ENCODE measurements at regions not wholly inside any gene's neighbourhood (a gene's known extent, or its start where the extent isn't known, plus 50 kb on each side); places are given as distances from the start of the nearest gene placed in this dataset.

- no peaks in the 10 kb centered on the region for H3K4me1 ChIP-seq (ENCODE audit: control insufficient read depth, low read depth, low read length)
- no peak overlapping the region for H2BK5ac ChIP-seq (ENCODE audit: low read length)
- no peak overlapping the region for H3K4me2 ChIP-seq (ENCODE audit: low read length)
- H3K27ac ChIP-seq (ENCODE audit: low read depth, low read length), result no peak overlapping the region
- no CpG with 5 or more reads among the region's 20 CpGs for WGBS (ENCODE audit: extremely low coverage, insufficient coverage, low lambda C conversion rate)
- no peaks in the 10 kb centered on the region for H3K36me3 ChIP-seq (ENCODE audit: control insufficient read depth, insufficient read depth, low read length)
- H3K4ac ChIP-seq (ENCODE audit: low read depth, low read length), result no peak overlapping the region
- DNase-seq, result peak; percentile 59
- H3K9ac ChIP-seq (ENCODE audit: low read length), result no peak overlapping the region
- no peak overlapping the region for H3K18ac ChIP-seq (ENCODE audit: low read length)
- H3K23ac ChIP-seq (ENCODE audit: low read length), result no peak overlapping the region
- H2BK120ac ChIP-seq (ENCODE audit: low read depth, low read length), result no peak overlapping the region
- no peak overlapping the region for H2BK15ac ChIP-seq (replicated peaks; ENCODE audit: low read depth)
- no peak overlapping the region for H2AK5ac ChIP-seq (ENCODE audit: low read length)
- no peaks in the 10 kb centered on the region for H3K79me2 ChIP-seq (ENCODE audit: control insufficient read depth, insufficient read depth, low read length)
- no peaks in the 10 kb centered on the region for H3K27me3 ChIP-seq (ENCODE audit: insufficient read depth, low read length, poor library complexity)
- H3K4me3 ChIP-seq (ENCODE audit: low read length), result no peak overlapping the region
- H3K56ac ChIP-seq (ENCODE audit: low read length), result no peak overlapping the region
- H4K8ac ChIP-seq (ENCODE audit: low read depth, low read length), result no peak overlapping the region
- H4K5ac ChIP-seq (ENCODE audit: low read length), result no peak overlapping the region
- H3K79me1 ChIP-seq (ENCODE audit: low read length), result no peaks in the 10 kb centered on the region
These were observed 84.8 kb upstream of the KLHL25 start for GRCh38 chr15:85879334-85880163.

DNA sequence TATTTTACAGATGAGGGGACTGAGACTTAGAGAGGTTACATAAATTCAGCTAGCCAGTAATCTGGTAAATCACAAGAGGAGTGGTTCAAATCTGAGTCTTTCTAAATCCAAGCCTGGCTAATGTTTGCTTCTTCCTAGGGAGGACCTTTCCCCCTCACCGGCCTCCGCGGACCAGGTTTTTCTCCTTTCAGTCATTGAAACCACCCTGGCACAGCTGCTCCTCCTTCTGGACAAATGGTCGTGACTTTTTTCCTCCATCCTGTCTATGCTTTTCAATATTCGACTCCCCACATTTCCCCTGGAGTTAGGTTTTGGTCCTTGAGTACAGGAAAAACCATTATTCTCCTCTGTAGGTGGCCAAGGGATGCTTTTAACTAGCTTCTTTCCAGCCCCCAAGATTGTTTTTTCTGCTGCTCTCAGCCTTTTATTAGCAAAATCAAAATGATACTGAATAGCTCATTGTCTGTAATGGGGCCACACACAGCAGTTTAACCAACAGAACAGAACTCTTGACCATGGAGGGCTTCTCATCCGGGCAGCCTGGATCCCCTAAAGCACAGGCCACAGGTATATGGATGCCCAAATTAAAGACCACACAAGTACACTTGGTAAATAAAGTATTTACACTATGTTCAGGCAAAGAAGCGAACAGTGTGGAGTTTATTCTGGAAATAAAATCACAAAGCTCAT lies 85.9 kb upstream of the KLHL25 start:
- WGBS (ENCODE audit: extremely low coverage, insufficient coverage, low lambda C conversion rate), result no CpG with 5 or more reads among the region's 7 CpGs
- H3K27me3 ChIP-seq (ENCODE audit: insufficient read depth, low read length, poor library complexity), result no peaks in the 10 kb centered on the region
- H3K23ac ChIP-seq (ENCODE audit: low read length), result no peak overlapping the region
- H3K4me2 ChIP-seq (ENCODE audit: low read length), result no peak overlapping the region
- H2AK5ac ChIP-seq (ENCODE audit: low read length), result no peak overlapping the region
- H3K4me3 ChIP-seq (ENCODE audit: low read length), result no peak overlapping the region
- H3K36me3 ChIP-seq (ENCODE audit: control insufficient read depth, insufficient read depth, low read length), result no peaks in the 10 kb centered on the region
- H2BK5ac ChIP-seq (ENCODE audit: low read length), result no peak overlapping the region
- H2BK15ac ChIP-seq (replicated peaks; ENCODE audit: low read depth), result no peak overlapping the region
- H3K27ac ChIP-seq (ENCODE audit: low read depth, low read length), result no peak overlapping the region
- no peaks in the 10 kb centered on the region for H3K79me1 ChIP-seq (ENCODE audit: low read length)
- no peaks in the 10 kb centered on the region for H3K4me1 ChIP-seq (ENCODE audit: control insufficient read depth, low read depth, low read length)
- H2BK120ac ChIP-seq (ENCODE audit: low read depth, low read length), result no peak overlapping the region
- no peaks in the 10 kb centered on the region for H3K79me2 ChIP-seq (ENCODE audit: control insufficient read depth, insufficient read depth, low read length)
- no peak overlapping the region for H4K5ac ChIP-seq (ENCODE audit: low read length)
- no peak overlapping the region for H3K56ac ChIP-seq (ENCODE audit: low read length)
- no peak for DNase-seq
- H3K9ac ChIP-seq (ENCODE audit: low read length), result no peak overlapping the region
- no peak overlapping the region for H3K18ac ChIP-seq (ENCODE audit: low read length)
- H4K8ac ChIP-seq (ENCODE audit: low read depth, low read length), result no peak overlapping the region
- H3K4ac ChIP-seq (ENCODE audit: low read depth, low read length), result no peak overlapping the region

DNA sequence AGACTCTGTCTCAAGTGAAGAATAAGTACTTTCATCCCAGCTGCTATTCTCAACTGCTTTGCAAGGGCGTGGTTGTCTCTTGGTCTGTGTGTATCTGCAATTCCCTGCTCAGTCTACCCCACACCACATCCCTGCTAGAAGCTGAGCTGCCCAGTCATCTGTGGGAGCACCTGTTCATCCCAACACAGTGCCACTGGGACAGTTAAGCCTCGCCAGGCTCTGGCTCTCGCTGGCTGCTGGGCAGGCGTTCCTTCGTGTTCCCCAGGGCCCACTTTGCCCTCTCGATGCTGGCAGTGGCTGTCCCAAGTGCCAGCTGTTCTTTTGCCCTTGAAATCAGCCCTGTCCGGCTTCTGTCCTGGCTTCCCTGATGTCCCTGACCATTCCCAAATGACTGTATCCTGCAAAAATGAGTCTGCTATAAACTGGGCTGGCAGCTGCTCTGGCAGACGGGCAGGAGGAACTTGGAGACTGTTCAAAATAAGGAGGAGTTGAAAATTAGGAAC lies 91.6 kb upstream of the KLHL25 start:
- Histone ChIP-seq H3K56ac (ENCODE audit: low read length) (no peak overlapping the region), H3K27me3 (ENCODE audit: insufficient read depth, low read length, poor library complexity) (no peaks in the 10 kb centered on the region), H3K18ac (ENCODE audit: low read length) (no peak overlapping the region), H2BK15ac (replicated peaks; ENCODE audit: low read depth) (no peak overlapping the region), H3K9ac (ENCODE audit: low read length) (no peak overlapping the region), H3K4ac (ENCODE audit: low read depth, low read length) (no peak overlapping the region), H3K23ac (ENCODE audit: low read length) (no peak overlapping the region), H2BK5ac (ENCODE audit: low read length) (no peak overlapping the region), H4K5ac (ENCODE audit: low read length) (no peak overlapping the region), H4K8ac (ENCODE audit: low read depth, low read length) (no peak overlapping the region), H2BK120ac (ENCODE audit: low read depth, low read length) (no peak overlapping the region), H3K4me1 (ENCODE audit: control insufficient read depth, low read depth, low read length) (no peaks in the 10 kb centered on the region), H3K36me3 (ENCODE audit: control insufficient read depth, insufficient read depth, low read length) (no peaks in the 10 kb centered on the region), H3K79me1 (ENCODE audit: low read length) (no peaks in the 10 kb centered on the region), H3K79me2 (ENCODE audit: control insufficient read depth, insufficient read depth, low read length) (no peaks in the 10 kb centered on the region), H3K27ac (ENCODE audit: low read depth, low read length) (no peak overlapping the region), H2AK5ac (ENCODE audit: low read length) (no peak overlapping the region), H3K4me3 (ENCODE audit: low read length) (no peak overlapping the region), H3K4me2 (ENCODE audit: low read length) (no peak overlapping the region)
- no CpG with 5 or more reads among the region's 8 CpGs for WGBS (ENCODE audit: extremely low coverage, insufficient coverage, low lambda C conversion rate)
- DNase-seq, result no peak

- Histone ChIP-seq H3K79me2 (ENCODE audit: control insufficient read depth, insufficient read depth, low read length) (no peaks in the 10 kb centered on the region), H3K4ac (ENCODE audit: low read depth, low read length) (no peak overlapping the region), H4K5ac (ENCODE audit: low read length) (no peak overlapping the region), H3K4me1 (ENCODE audit: control insufficient read depth, low read depth, low read length) (no peaks in the 10 kb centered on the region), H3K27ac (ENCODE audit: low read depth, low read length) (no peak overlapping the region), H2BK15ac (replicated peaks; ENCODE audit: low read depth) (no peak overlapping the region), H3K79me1 (ENCODE audit: low read length) (no peaks in the 10 kb centered on the region), H3K4me2 (ENCODE audit: low read length) (no peak overlapping the region), H3K36me3 (ENCODE audit: control insufficient read depth, insufficient read depth, low read length) (no peaks in the 10 kb centered on the region), H3K27me3 (ENCODE audit: insufficient read depth, low read length, poor library complexity) (no peaks in the 10 kb centered on the region), H3K56ac (ENCODE audit: low read length) (no peak overlapping the region), H3K4me3 (ENCODE audit: low read length) (no peak overlapping the region), H3K18ac (ENCODE audit: low read length) (no peak overlapping the region), H3K23ac (ENCODE audit: low read length) (no peak overlapping the region), H3K9ac (ENCODE audit: low read length) (no peak overlapping the region), H2BK5ac (ENCODE audit: low read length) (no peak overlapping the region), H2AK5ac (ENCODE audit: low read length) (no peak overlapping the region), H4K8ac (ENCODE audit: low read depth, low read length) (no peak overlapping the region), H2BK120ac (ENCODE audit: low read depth, low read length) (no peak overlapping the region)
- no CpG with 5 or more reads among the region's 12 CpGs for WGBS (ENCODE audit: extremely low coverage, insufficient coverage, low lambda C conversion rate)
- DNase-seq, result no peak
These were observed 95.4 kb upstream of the KLHL25 start for GRCh38 chr15:85889956-85890619.

- H3K79me2 ChIP-seq (ENCODE audit: control insufficient read depth, insufficient read depth, low read length), result no peaks in the 10 kb centered on the region
- no peak overlapping the region for H3K4me3 ChIP-seq (ENCODE audit: low read length)
- no peak overlapping the region for H3K4me2 ChIP-seq (ENCODE audit: low read length)
- H2AK5ac ChIP-seq (ENCODE audit: low read length), result no peak overlapping the region
- H3K18ac ChIP-seq (ENCODE audit: low read length), result no peak overlapping the region
- no peak overlapping the region for H3K23ac ChIP-seq (ENCODE audit: low read length)
- H2BK5ac ChIP-seq (ENCODE audit: low read length), result no peak overlapping the region
- no peak for DNase-seq
- H4K5ac ChIP-seq (ENCODE audit: low read length), result no peak overlapping the region
- no peak overlapping the region for H2BK15ac ChIP-seq (replicated peaks; ENCODE audit: low read depth)
- no peaks in the 10 kb centered on the region for H3K79me1 ChIP-seq (ENCODE audit: low read length)
- H3K9ac ChIP-seq (ENCODE audit: low read length), result no peak overlapping the region
- no peak overlapping the region for H4K8ac ChIP-seq (ENCODE audit: low read depth, low read length)
- H3K4me1 ChIP-seq (ENCODE audit: control insufficient read depth, low read depth, low read length), result no peaks in the 10 kb centered on the region
- H3K27ac ChIP-seq (ENCODE audit: low read depth, low read length), result no peak overlapping the region
- H3K56ac ChIP-seq (ENCODE audit: low read length), result no peak overlapping the region
- no peaks in the 10 kb centered on the region for H3K27me3 ChIP-seq (ENCODE audit: insufficient read depth, low read length, poor library complexity)
- no peak overlapping the region for H2BK120ac ChIP-seq (ENCODE audit: low read depth, low read length)
- WGBS (ENCODE audit: extremely low coverage, insufficient coverage, low lambda C conversion rate), result no CpG with 5 or more reads among the region's 2 CpGs
- no peaks in the 10 kb centered on the region for H3K36me3 ChIP-seq (ENCODE audit: control insufficient read depth, insufficient read depth, low read length)
- H3K4ac ChIP-seq (ENCODE audit: low read depth, low read length), result no peak overlapping the region
These were observed 95.9 kb upstream of the KLHL25 start for GRCh38 chr15:85890620-85890980.
